Parathyroid adenoma (tissue), 2 donors: ENCODE measurements at regions not wholly inside any gene's neighbourhood (a gene's known extent, or its start where the extent isn't known, plus 50 kb on each side); places are given as distances from the start of the nearest gene placed in this dataset.

Experiments used
- H2AFZ ChIP-seq: fragments of 300-600 bp; sonication (generic); one replicate; pipeline ENCODE4 v1.7.0; 2017; ENCODE audit warnings: antibody characterized with exemption, mild to moderate bottlenecking
- H3K27ac ChIP-seq: fragments of 300-600 bp; sonication (generic); one replicate; pipeline ENCODE4 v1.7.0; 2017
- H3K27me3 ChIP-seq: fragments of 300-600 bp; sonication (generic); one replicate; pipeline ENCODE4 v1.7.0; 2017; ENCODE audit warnings: low read length; ENCODE audit not compliant: control insufficient read depth, insufficient read depth
- H3K36me3 ChIP-seq: fragments of 300-600 bp; sonication (generic); one replicate; pipeline ENCODE4 v1.7.0; 2017; ENCODE audit warnings: low read length; ENCODE audit not compliant: control insufficient read depth, insufficient read depth
- H3K4me1 ChIP-seq: fragments of 300-600 bp; sonication (generic); one replicate; pipeline ENCODE4 v1.7.0; 2017; ENCODE audit warnings: control low read depth
- H3K4me2 ChIP-seq: fragments of 300-600 bp; sonication (generic); one replicate; pipeline ENCODE4 v1.7.0; 2017; ENCODE audit warnings: low read length
- H3K4me3 ChIP-seq: fragments of 300-600 bp; sonication (generic); one replicate; pipeline ENCODE4 v1.7.0; 2017; ENCODE audit warnings: low read depth, low read length
- H3K79me2 ChIP-seq: fragments of 300-600 bp; sonication (generic); one replicate; pipeline ENCODE4 v1.7.0; 2017; ENCODE audit warnings: control low read depth
- H3K9ac ChIP-seq: fragments of 300-600 bp; sonication (generic); one replicate; pipeline ENCODE4 v1.7.0; 2017; ENCODE audit warnings: mild to moderate bottlenecking
- H3K9me3 ChIP-seq: fragments of 300-600 bp; sonication (generic); one replicate; pipeline ENCODE4 v1.7.0; 2017; ENCODE audit warnings: low read length; ENCODE audit not compliant: control insufficient read depth
- CTCF ChIP-seq: fragments of 300-600 bp; sonication (generic); IDR thresholded peaks from one replicate; pipeline ENCODE4 v1.7.0; 2017; ENCODE audit warnings: antibody characterized with exemption, mild to moderate bottlenecking
- donor health status: primary hyperparathyroidism.

GRCh38 chr2:58992062-58992706 is 751.1 kb upstream of the FANCL start:
- H3K36me3 ChIP-seq: no peaks in the 10 kb centered on the region
- H3K27ac ChIP-seq: no peak overlapping the region
- no peak for TF ChIP-seq CTCF
- no peaks in the 10 kb centered on the region for H3K79me2 ChIP-seq
- H3K4me3 ChIP-seq: no peak overlapping the region
- no peaks in the 10 kb centered on the region for H3K9me3 ChIP-seq
- H2AFZ ChIP-seq: no peak overlapping the region
- no peak overlapping the region for H3K9ac ChIP-seq
- H3K4me1 ChIP-seq: no peaks in the 10 kb centered on the region
- H3K27me3 ChIP-seq: no peaks in the 10 kb centered on the region
- no peak overlapping the region for H3K4me2 ChIP-seq

GRCh38 chr2:58991357-58991756 is 750.2 kb upstream of the FANCL start:
- Histone ChIP-seq H3K36me3 (no peaks in the 10 kb centered on the region), H3K9ac (no peak overlapping the region), H3K4me3 (no peak overlapping the region), H3K4me1 (no peaks in the 10 kb centered on the region), H3K79me2 (no peaks in the 10 kb centered on the region), H2AFZ (no peak overlapping the region), H3K27ac (no peak overlapping the region), H3K9me3 (no peaks in the 10 kb centered on the region), H3K4me2 (no peak overlapping the region), H3K27me3 (no peaks in the 10 kb centered on the region)
- no peak for TF ChIP-seq CTCF

- no peak overlapping the region for H3K27ac ChIP-seq
- H2AFZ ChIP-seq: no peak overlapping the region
- no peak overlapping the region for H3K9ac ChIP-seq
- no peak for TF ChIP-seq CTCF
- H3K4me2 ChIP-seq: no peak overlapping the region
- no peaks in the 10 kb centered on the region for H3K79me2 ChIP-seq
- H3K4me3 ChIP-seq: no peak overlapping the region
- H3K27me3 ChIP-seq: no peaks in the 10 kb centered on the region
- no peaks in the 10 kb centered on the region for H3K9me3 ChIP-seq
- H3K4me1 ChIP-seq: no peaks in the 10 kb centered on the region
- no peaks in the 10 kb centered on the region for H3K36me3 ChIP-seq
Observed at GRCh38 chr2:58985541-58985940, 744.4 kb upstream of the FANCL start.

GRCh38 chr2:58984731-58985130 is 743.6 kb upstream of the FANCL start:
- Histone ChIP-seq H3K36me3 (no peaks in the 10 kb centered on the region), H2AFZ (no peak overlapping the region), H3K79me2 (no peaks in the 10 kb centered on the region), H3K9ac (no peak overlapping the region), H3K27me3 (no peaks in the 10 kb centered on the region), H3K4me1 (no peaks in the 10 kb centered on the region), H3K27ac (no peak overlapping the region), H3K4me3 (no peak overlapping the region), H3K4me2 (no peak overlapping the region), H3K9me3 (no peaks in the 10 kb centered on the region)
- TF ChIP-seq CTCF: no peak

GRCh38 chr2:58983111-58983510 is 742.0 kb upstream of the FANCL start:
- Histone ChIP-seq H3K9ac (no peak overlapping the region), H3K27ac (no peak overlapping the region), H2AFZ (no peak overlapping the region), H3K79me2 (no peaks in the 10 kb centered on the region), H3K4me2 (no peak overlapping the region), H3K4me3 (no peak overlapping the region), H3K4me1 (no peaks in the 10 kb centered on the region), H3K36me3 (no peaks in the 10 kb centered on the region), H3K9me3 (no peaks in the 10 kb centered on the region), H3K27me3 (no peaks in the 10 kb centered on the region)
- no peak for TF ChIP-seq CTCF
